Coronary artery (tissue), 2 donors: ENCODE measurements at regions not wholly inside any gene's neighbourhood (a gene's known extent, or its start where the extent isn't known, plus 50 kb on each side); places are given as distances from the start of the nearest gene placed in this dataset.

Source experiments
- DNase-seq: peaks from one replicate; pipeline ENCODE4 v3.0.0-alpha.2; 2017; ENCODE audit warnings: low spot score
- H3K27ac ChIP-seq, 2 donors: fragments of 200-600 bp; sonication (generic); one replicate each; pipeline ENCODE4 v1.5.1; 2016 to 2019
- H3K4me3 ChIP-seq: fragments of 200-600 bp; sonication (generic); 2 replicates; pipeline ENCODE4 v1.5.1; 2016; ENCODE audit warnings: mild to moderate bottlenecking, moderate library complexity
- CTCF ChIP-seq: fragments of 200-600 bp; sonication (generic); IDR thresholded peaks from one replicate; pipeline ENCODE4 v1.5.1; 2019; ENCODE audit warnings: antibody characterized with exemption

- no peak overlapping the region for H3K4me3 ChIP-seq
- H3K27ac ChIP-seq = no peak overlapping the region
- TF ChIP-seq CTCF = no peak
- DNase-seq = no peak
Observed at GRCh38 chr9:90027296-90027790, 422.5 kb downstream of the GADD45G start.

- DNase-seq = no peak
- Histone ChIP-seq H3K27ac (no peak overlapping the region), H3K4me3 (no peak overlapping the region)
- TF ChIP-seq CTCF = no peak
Observed at GRCh38 chr9:90029386-90029785, 424.6 kb downstream of the GADD45G start.

- no peak overlapping the region for H3K4me3 ChIP-seq
- H3K27ac ChIP-seq = no peak overlapping the region
- no peak for TF ChIP-seq CTCF
- DNase-seq = no peak
Observed at GRCh38 chr9:90029996-90030395, 425.2 kb downstream of the GADD45G start.

- no peak for DNase-seq
- no peak overlapping the region for H3K4me3 ChIP-seq
- no peak for TF ChIP-seq CTCF
- H3K27ac ChIP-seq = no peak overlapping the region
Observed at GRCh38 chr9:90032296-90033027, 427.6 kb downstream of the GADD45G start.

- TF ChIP-seq CTCF = no peak
- Histone ChIP-seq H3K27ac (no peak overlapping the region), H3K4me3 (no peak overlapping the region)
- no peak for DNase-seq
Observed at GRCh38 chr9:90033028-90033650, 428.3 kb downstream of the GADD45G start.

GRCh38 chr9:90034071-90034470 is 429.3 kb downstream of the GADD45G start:
- no peak overlapping the region for H3K27ac ChIP-seq
- TF ChIP-seq CTCF = no peak
- no peak for DNase-seq
- no peak overlapping the region for H3K4me3 ChIP-seq

- no peak overlapping the region for H3K27ac ChIP-seq
- DNase-seq = no peak
- H3K4me3 ChIP-seq = no peak overlapping the region
- TF ChIP-seq CTCF = no peak
Observed at GRCh38 chr9:90035471-90035870, 430.7 kb downstream of the GADD45G start.
